WTC11 (cell line): ENCODE measurements at regions not wholly inside any gene's neighbourhood (a gene's known extent, or its start where the extent isn't known, plus 50 kb on each side); places are given as distances from the start of the nearest gene placed in this dataset.

Experiments used
- CTCF ChIP-seq: fragments of 200-600 bp; IDR thresholded peaks from 2 replicates; pipeline ENCODE4 v1.8.0; 2022; ENCODE audit warnings: antibody characterized with exemption
- ETV6 ChIP-seq: sonication (generic); formaldehyde crosslinking; IDR thresholded peaks from 2 replicates; pipeline ENCODE4 v1.8.1; 2022; ENCODE audit warnings: mild to moderate bottlenecking, missing genetic modification reagents
- HMGXB4 ChIP-seq: sonication (generic); formaldehyde crosslinking; IDR thresholded peaks from 2 replicates; pipeline ENCODE4 v1.8.1; 2023; ENCODE audit warnings: mild to moderate bottlenecking, moderate library complexity, missing genetic modification reagents
- NFYB ChIP-seq: sonication (generic); formaldehyde crosslinking; conservative IDR thresholded peaks from 2 replicates; pipeline ENCODE4 v1.8.0; 2022; ENCODE audit warnings: low read depth, missing genetic modification reagents
- RELA ChIP-seq: sonication (generic); formaldehyde crosslinking; IDR thresholded peaks from 2 replicates; pipeline ENCODE4 v1.8.1; 2022; ENCODE audit warnings: missing genetic modification reagents, mild to moderate bottlenecking, borderline replicate concordance
- TEAD4 ChIP-seq: sonication (generic); formaldehyde crosslinking; IDR thresholded peaks from 2 replicates; pipeline ENCODE4 v1.8.0; 2022; ENCODE audit warnings: mild to moderate bottlenecking, missing genetic modification reagents

DNA sequence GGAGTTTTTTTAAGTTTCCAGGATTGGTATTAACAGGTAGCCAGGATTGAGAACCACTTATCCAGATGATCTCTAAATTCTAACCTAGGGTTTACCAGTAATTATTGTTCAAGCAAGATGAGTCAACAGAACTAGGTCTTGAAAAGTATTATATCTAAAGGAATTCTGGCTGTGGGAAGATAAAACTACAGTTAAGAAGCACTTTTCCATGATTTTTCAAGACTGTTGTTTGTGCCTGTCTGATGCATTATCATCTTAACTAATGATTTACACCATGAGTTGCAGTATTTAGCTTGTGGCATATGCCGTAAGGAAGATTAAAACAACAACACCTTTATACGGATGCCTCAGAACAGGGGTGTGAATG is 142.2 kb upstream of the CCDC68 start:
- TF ChIP-seq NFYB (CRISPR knock-in tag), result no peak
- no peak for TF ChIP-seq RELA (CRISPR knock-in tag)
- TF ChIP-seq CTCF, result no peak
- TF ChIP-seq TEAD4, result no peak
- no peak for TF ChIP-seq HMGXB4 (CRISPR knock-in tag)
- no peak for TF ChIP-seq ETV6 (CRISPR knock-in tag)
